ENCODE measurements at regions not wholly inside any gene's neighbourhood (a gene's known extent, or its start where the extent isn't known, plus 50 kb on each side); places are given as distances from the start of the nearest gene placed in this dataset.

- Histone ChIP-seq H3K27ac (ENCODE audit: low read length) (no peak overlapping the region), H3K9me3 (replicated peaks; ENCODE audit: insufficient read depth, low read length) (no peaks in the 10 kb centered on the region), H2AFZ (ENCODE audit: low read length) (no peak overlapping the region), H3K4me3 (ENCODE audit: low read length) (no peak overlapping the region), H3K27me3 (replicated peaks; ENCODE audit: insufficient read depth, low read length) (no peaks in the 10 kb centered on the region), H3F3A (ENCODE audit: insufficient read depth, low read length) (no peaks in the 10 kb centered on the region), H3K9me2 (replicated peaks; ENCODE audit: insufficient read depth, low read length) (no peaks in the 10 kb centered on the region), H3K79me2 (ENCODE audit: low read length) (no peaks in the 10 kb centered on the region), H3K4me1 (ENCODE audit: low read length) (no peaks in the 10 kb centered on the region), H3K36me3 (replicated peaks; ENCODE audit: insufficient read depth, low read length) (no peaks in the 10 kb centered on the region), H4K20me1 (ENCODE audit: insufficient read depth, low read length) (no peaks in the 10 kb centered on the region), H3K9ac (ENCODE audit: low read length) (no peak overlapping the region), H3K4me2 (ENCODE audit: low read depth, low read length) (no peak overlapping the region)
- no peak for DNase-seq
- TF ChIP-seq EZH2phosphoT487 (IDR thresholded peaks at IDR 0.05; ENCODE audit: low read length) (no peak), EZH2 (optimal IDR thresholded peaks at IDR 0.05; ENCODE audit: low read depth, low read length) (no peak)
- TF ChIP-seq, protein P1, sequence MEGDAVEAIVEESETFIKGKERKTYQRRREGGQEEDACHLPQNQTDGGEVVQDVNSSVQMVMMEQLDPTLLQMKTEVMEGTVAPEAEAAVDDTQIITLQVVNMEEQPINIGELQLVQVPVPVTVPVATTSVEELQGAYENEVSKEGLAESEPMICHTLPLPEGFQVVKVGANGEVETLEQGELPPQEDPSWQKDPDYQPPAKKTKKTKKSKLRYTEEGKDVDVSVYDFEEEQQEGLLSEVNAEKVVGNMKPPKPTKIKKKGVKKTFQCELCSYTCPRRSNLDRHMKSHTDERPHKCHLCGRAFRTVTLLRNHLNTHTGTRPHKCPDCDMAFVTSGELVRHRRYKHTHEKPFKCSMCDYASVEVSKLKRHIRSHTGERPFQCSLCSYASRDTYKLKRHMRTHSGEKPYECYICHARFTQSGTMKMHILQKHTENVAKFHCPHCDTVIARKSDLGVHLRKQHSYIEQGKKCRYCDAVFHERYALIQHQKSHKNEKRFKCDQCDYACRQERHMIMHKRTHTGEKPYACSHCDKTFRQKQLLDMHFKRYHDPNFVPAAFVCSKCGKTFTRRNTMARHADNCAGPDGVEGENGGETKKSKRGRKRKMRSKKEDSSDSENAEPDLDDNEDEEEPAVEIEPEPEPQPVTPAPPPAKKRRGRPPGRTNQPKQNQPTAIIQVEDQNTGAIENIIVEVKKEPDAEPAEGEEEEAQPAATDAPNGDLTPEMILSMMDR (IDR thresholded peaks at IDR 0.05; ENCODE audit: low read length) = no peak
Measured at GRCh38 chr20:52847731-52848359, 124.3 kb upstream of the TSHZ2 start.

DNA sequence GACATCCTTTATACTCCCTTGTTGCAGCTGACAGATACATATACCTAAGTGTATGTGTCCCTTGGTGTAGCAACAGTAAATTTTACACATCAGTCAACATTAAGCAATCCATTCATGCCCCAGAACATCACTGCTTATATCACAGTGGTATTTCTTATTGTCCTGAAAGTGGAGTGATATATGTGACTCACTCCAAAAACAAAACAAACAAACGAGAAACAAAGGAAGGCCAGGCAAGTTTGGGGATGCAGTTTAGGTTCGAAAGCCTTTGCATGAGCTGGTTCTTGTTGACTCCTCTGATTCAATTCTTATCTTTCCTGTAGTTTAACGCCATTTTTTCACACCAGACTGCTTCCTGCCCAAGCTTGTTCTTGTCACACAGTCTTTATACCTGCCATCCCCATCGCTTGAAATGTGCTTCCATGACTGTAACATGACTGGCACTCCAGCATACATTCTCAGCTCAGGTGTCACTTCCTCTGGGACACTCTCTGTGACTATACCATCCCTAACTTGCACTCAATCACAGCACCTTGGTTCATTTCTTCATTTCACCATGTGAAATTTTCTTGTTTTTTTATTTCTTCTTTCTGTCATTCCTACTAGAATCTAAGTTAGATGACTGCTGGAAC is 125.0 kb upstream of the TSHZ2 start:
- no peak overlapping the region for H3K4me2 ChIP-seq (ENCODE audit: low read depth, low read length)
- TF ChIP-seq EZH2 (optimal IDR thresholded peaks at IDR 0.05; ENCODE audit: low read depth, low read length) (no peak), EZH2phosphoT487 (IDR thresholded peaks at IDR 0.05; ENCODE audit: low read length) (no peak)

DNA sequence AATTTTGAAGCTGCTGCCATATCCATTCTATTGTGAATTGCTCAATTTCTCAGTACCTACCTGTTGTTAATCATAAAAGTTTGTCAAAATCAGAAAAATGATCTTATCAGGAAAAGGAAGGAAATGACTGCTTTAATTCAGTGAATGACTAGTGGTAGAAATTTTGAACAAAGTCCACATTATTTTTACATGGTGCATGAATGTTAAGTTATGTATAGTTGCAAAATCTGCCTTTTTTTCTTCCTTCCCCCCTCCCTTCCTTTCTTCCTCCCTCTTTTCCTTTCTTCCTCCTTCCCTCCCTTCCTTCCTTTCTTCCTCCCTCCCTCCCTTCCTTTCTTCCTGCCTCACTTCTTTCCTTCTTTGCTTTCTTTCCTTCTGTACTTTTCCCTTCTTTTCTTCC is 127.1 kb upstream of the TSHZ2 start:
- H3K27me3 ChIP-seq (replicated peaks; ENCODE audit: insufficient read depth, low read length) = no peaks in the 10 kb centered on the region
- H3K27ac ChIP-seq (ENCODE audit: low read length) = no peak overlapping the region
- TF ChIP-seq EZH2 (optimal IDR thresholded peaks at IDR 0.05; ENCODE audit: low read depth, low read length) = no peak
- no peak for TF ChIP-seq EZH2phosphoT487 (IDR thresholded peaks at IDR 0.05; ENCODE audit: low read length)
- TF ChIP-seq, protein P1 (IDR thresholded peaks at IDR 0.05; ENCODE audit: low read length) = no peak
- H3K79me2 ChIP-seq (ENCODE audit: low read length) = no peaks in the 10 kb centered on the region
- no peak overlapping the region for H3K4me2 ChIP-seq (ENCODE audit: low read depth, low read length)
- H3K4me3 ChIP-seq (ENCODE audit: low read length) = no peak overlapping the region
- H3K36me3 ChIP-seq (replicated peaks; ENCODE audit: insufficient read depth, low read length) = no peaks in the 10 kb centered on the region
- H3F3A ChIP-seq (ENCODE audit: insufficient read depth, low read length) = no peaks in the 10 kb centered on the region
- H3K4me1 ChIP-seq (ENCODE audit: low read length) = no peaks in the 10 kb centered on the region
- no peaks in the 10 kb centered on the region for H3K9me3 ChIP-seq (replicated peaks; ENCODE audit: insufficient read depth, low read length)
- no peak overlapping the region for H2AFZ ChIP-seq (ENCODE audit: low read length)
- no peak overlapping the region for H3K9ac ChIP-seq (ENCODE audit: low read length)
- no peaks in the 10 kb centered on the region for H4K20me1 ChIP-seq (ENCODE audit: insufficient read depth, low read length)
- DNase-seq = no peak
- H3K9me2 ChIP-seq (replicated peaks; ENCODE audit: insufficient read depth, low read length) = no peaks in the 10 kb centered on the region

More for the DNA sequence above, 125.0 kb upstream of the TSHZ2 start:
- Histone ChIP-seq H3K9me3 (replicated peaks; ENCODE audit: insufficient read depth, low read length) (no peaks in the 10 kb centered on the region), H4K20me1 (ENCODE audit: insufficient read depth, low read length) (no peaks in the 10 kb centered on the region), H3K4me3 (ENCODE audit: low read length) (no peak overlapping the region), H3K4me1 (ENCODE audit: low read length) (no peaks in the 10 kb centered on the region), H3K79me2 (ENCODE audit: low read length) (no peaks in the 10 kb centered on the region), H3K9ac (ENCODE audit: low read length) (no peak overlapping the region), H3K27me3 (replicated peaks; ENCODE audit: insufficient read depth, low read length) (no peaks in the 10 kb centered on the region), H3K27ac (ENCODE audit: low read length) (no peak overlapping the region), H2AFZ (ENCODE audit: low read length) (no peak overlapping the region), H3K36me3 (replicated peaks; ENCODE audit: insufficient read depth, low read length) (no peaks in the 10 kb centered on the region), H3K9me2 (replicated peaks; ENCODE audit: insufficient read depth, low read length) (no peaks in the 10 kb centered on the region), H3F3A (ENCODE audit: insufficient read depth, low read length) (no peaks in the 10 kb centered on the region)
- no peak for DNase-seq

DNA sequence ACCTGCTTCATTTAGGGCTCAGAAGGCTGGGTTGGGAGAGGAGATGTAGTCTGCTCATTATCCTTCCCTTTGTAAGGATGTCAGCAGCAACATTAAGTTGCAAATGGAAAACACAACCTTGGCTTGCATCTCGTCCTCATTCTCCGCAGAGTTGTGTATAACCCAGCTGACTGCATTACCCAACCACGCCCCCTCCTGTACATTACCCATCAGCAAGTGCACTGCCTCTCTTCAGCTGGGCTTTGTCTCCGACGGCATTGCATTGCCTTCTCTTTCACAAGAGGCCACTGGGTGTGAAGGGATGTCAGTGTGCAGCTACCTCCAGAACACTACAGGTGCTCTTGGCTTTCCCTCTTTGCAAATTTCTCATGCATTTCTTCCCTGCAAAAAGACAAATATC is 128.7 kb upstream of the TSHZ2 start:
- Histone ChIP-seq H3K79me2 (ENCODE audit: low read length) (no peaks in the 10 kb centered on the region), H3K27me3 (replicated peaks; ENCODE audit: insufficient read depth, low read length) (no peaks in the 10 kb centered on the region), H3K9ac (ENCODE audit: low read length) (no peak overlapping the region), H3K4me1 (ENCODE audit: low read length) (no peaks in the 10 kb centered on the region), H3K9me3 (replicated peaks; ENCODE audit: insufficient read depth, low read length) (no peaks in the 10 kb centered on the region), H2AFZ (ENCODE audit: low read length) (no peak overlapping the region), H3K9me2 (replicated peaks; ENCODE audit: insufficient read depth, low read length) (no peaks in the 10 kb centered on the region), H3K4me3 (ENCODE audit: low read length) (no peak overlapping the region), H3F3A (ENCODE audit: insufficient read depth, low read length) (no peaks in the 10 kb centered on the region), H3K36me3 (replicated peaks; ENCODE audit: insufficient read depth, low read length) (no peaks in the 10 kb centered on the region), H3K4me2 (ENCODE audit: low read depth, low read length) (no peak overlapping the region), H4K20me1 (ENCODE audit: insufficient read depth, low read length) (no peaks in the 10 kb centered on the region), H3K27ac (ENCODE audit: low read length) (no peak overlapping the region)
- TF ChIP-seq EZH2phosphoT487 (IDR thresholded peaks at IDR 0.05; ENCODE audit: low read length) (no peak), EZH2 (optimal IDR thresholded peaks at IDR 0.05; ENCODE audit: low read depth, low read length) (no peak)
- TF ChIP-seq, protein P1 (IDR thresholded peaks at IDR 0.05; ENCODE audit: low read length) = no peak
- no peak for DNase-seq

All from MM.1S (cell line).